Loucy (cell line): ENCODE measurements at regions not wholly inside any gene's neighbourhood (a gene's known extent, or its start where the extent isn't known, plus 50 kb on each side); places are given as distances from the start of the nearest gene placed in this dataset.

Source experiments
- H2AFZ ChIP-seq: fragments of 200-600 bp; sonication (generic); 2 replicates; pipeline ENCODE4 v1.6.0; 2016; ENCODE audit warnings: antibody characterized with exemption, mild to moderate bottlenecking, low read length, moderate library complexity
- H3F3A ChIP-seq: fragments of 200-600 bp; 2 replicates; pipeline ENCODE4 v1.6.0; 2016; ENCODE audit warnings: antibody characterized with exemption, low read depth, mild to moderate bottlenecking
- H3K27me3 ChIP-seq: fragments of 200-600 bp; sonication (generic); 2 replicates; pipeline ENCODE4 v1.6.1; 2014; ENCODE audit warnings: low read length, mild to moderate bottlenecking; ENCODE audit not compliant: insufficient read depth, poor library complexity, severe bottlenecking
- H3K36me3 ChIP-seq: fragments of 200-600 bp; sonication (generic); 2 replicates; pipeline ENCODE4 v1.6.1; 2016; ENCODE audit warnings: low read length; ENCODE audit not compliant: insufficient read depth
- H3K4me1 ChIP-seq: fragments of 200-600 bp; sonication (generic); 2 replicates; pipeline ENCODE4 v1.5.1; 2014; ENCODE audit warnings: low read length, mild to moderate bottlenecking; ENCODE audit not compliant: insufficient read depth, poor library complexity, severe bottlenecking
- H3K4me2 ChIP-seq: fragments of 200-600 bp; sonication (generic); 2 replicates; pipeline ENCODE4 v1.6.0; 2014; ENCODE audit warnings: antibody characterized with exemption, low read length, low read depth, mild to moderate bottlenecking; ENCODE audit not compliant: poor library complexity, severe bottlenecking
- H3K4me3 ChIP-seq: fragments of 200-600 bp; sonication (generic); 2 replicates; pipeline ENCODE4 v1.5.1; 2014; ENCODE audit warnings: low read length, mild to moderate bottlenecking, mixed read lengths; ENCODE audit not compliant: poor library complexity, severe bottlenecking
- H3K79me2 ChIP-seq: fragments of 200-600 bp; sonication (generic); 2 replicates; pipeline ENCODE4 v1.6.1; 2014; ENCODE audit warnings: low read length; ENCODE audit not compliant: insufficient read depth
- H3K9ac ChIP-seq: fragments of 200-600 bp; sonication (generic); 2 replicates; pipeline ENCODE4 v1.6.0; 2014; ENCODE audit warnings: mild to moderate bottlenecking, low read depth, low read length, moderate library complexity; ENCODE audit not compliant: poor library complexity, severe bottlenecking
- H3K9me2 ChIP-seq: fragments of 200-600 bp; sonication (generic); replicated peaks from 2 replicates; pipeline ENCODE4 v1.6.1; 2016; ENCODE audit warnings: low read depth, low read length, mixed read lengths
- H3K9me3 ChIP-seq: fragments of 200-600 bp; sonication (generic); 2 replicates; pipeline ENCODE4 v1.6.1; 2014; ENCODE audit warnings: mild to moderate bottlenecking, antibody characterized with exemption, low read length, low read depth; ENCODE audit not compliant: insufficient read depth
- H4K20me1 ChIP-seq: fragments of 200-600 bp; sonication (generic); 2 replicates; pipeline ENCODE4 v1.6.0; 2014; ENCODE audit warnings: antibody characterized with exemption, low read length, mild to moderate bottlenecking; ENCODE audit not compliant: insufficient read depth, poor library complexity, severe bottlenecking
- CTCF ChIP-seq: fragments of 200-600 bp; sonication (generic); conservative IDR thresholded peaks from 2 replicates; pipeline ENCODE4 v1.5.1; 2014; ENCODE audit warnings: mild to moderate bottlenecking, antibody characterized with exemption, low read length
- EZH2phosphoT487 ChIP-seq: fragments of 200-600 bp; IDR thresholded peaks from 2 replicates; pipeline ENCODE4 v1.6.1; 2018; ENCODE audit warnings: antibody characterized with exemption, mild to moderate bottlenecking, moderate library complexity, borderline replicate concordance

- Histone ChIP-seq H3K79me2 (no peaks in the 10 kb centered on the region), H3K4me3 (no peak overlapping the region), H3K9me3 (no peaks in the 10 kb centered on the region), H3K27me3 (no peaks in the 10 kb centered on the region), H3K4me2 (no peak overlapping the region), H4K20me1 (no peaks in the 10 kb centered on the region), H3F3A (no peaks in the 10 kb centered on the region), H3K9me2 (no peaks in the 10 kb centered on the region), H3K36me3 (no peaks in the 10 kb centered on the region), H2AFZ (no peak overlapping the region), H3K4me1 (no peaks in the 10 kb centered on the region), H3K9ac (no peak overlapping the region)
- TF ChIP-seq EZH2phosphoT487: no peak
- TF ChIP-seq CTCF: no peak
Measured at GRCh38 chr18:38321262-38321661, 755.7 kb upstream of the CELF4 start.

GRCh38 chr18:38318416-38318815 lies 752.8 kb upstream of the CELF4 start:
- no peaks in the 10 kb centered on the region for H3K36me3 ChIP-seq
- no peaks in the 10 kb centered on the region for H3K79me2 ChIP-seq
- no peaks in the 10 kb centered on the region for H3K4me1 ChIP-seq
- H3K9me3 ChIP-seq: no peaks in the 10 kb centered on the region; the same call in 1 of the 2 replicates
- no peaks in the 10 kb centered on the region for H3K27me3 ChIP-seq
- H2AFZ ChIP-seq: no peak overlapping the region
- TF ChIP-seq EZH2phosphoT487: no peak
- TF ChIP-seq CTCF: no peak
- no peaks in the 10 kb centered on the region for H3F3A ChIP-seq
- H3K4me3 ChIP-seq: no peak overlapping the region
- H3K9ac ChIP-seq: no peak overlapping the region
- H4K20me1 ChIP-seq: no peaks in the 10 kb centered on the region
- H3K9me2 ChIP-seq: no peaks in the 10 kb centered on the region; the same call in 1 of the 2 replicates
- H3K4me2 ChIP-seq: no peak overlapping the region

- Histone ChIP-seq H3K9me3 (no peaks in the 10 kb centered on the region; the same call in 1 of the 2 replicates), H3K79me2 (no peaks in the 10 kb centered on the region), H3K36me3 (no peaks in the 10 kb centered on the region), H3K4me2 (no peak overlapping the region), H3F3A (no peaks in the 10 kb centered on the region), H2AFZ (no peak overlapping the region), H3K9me2 (no peaks in the 10 kb centered on the region; the same call in 1 of the 2 replicates), H3K9ac (no peak overlapping the region), H3K27me3 (no peaks in the 10 kb centered on the region), H4K20me1 (no peaks in the 10 kb centered on the region), H3K4me3 (no peak overlapping the region), H3K4me1 (no peaks in the 10 kb centered on the region)
- TF ChIP-seq CTCF (no peak), EZH2phosphoT487 (no peak)
Measured at GRCh38 chr18:38313831-38314230, 748.2 kb upstream of the CELF4 start.
